ENCODE measurements at regions not wholly inside any gene's neighbourhood (a gene's known extent, or its start where the extent isn't known, plus 50 kb on each side); places are given as distances from the start of the nearest gene placed in this dataset.

DNA sequence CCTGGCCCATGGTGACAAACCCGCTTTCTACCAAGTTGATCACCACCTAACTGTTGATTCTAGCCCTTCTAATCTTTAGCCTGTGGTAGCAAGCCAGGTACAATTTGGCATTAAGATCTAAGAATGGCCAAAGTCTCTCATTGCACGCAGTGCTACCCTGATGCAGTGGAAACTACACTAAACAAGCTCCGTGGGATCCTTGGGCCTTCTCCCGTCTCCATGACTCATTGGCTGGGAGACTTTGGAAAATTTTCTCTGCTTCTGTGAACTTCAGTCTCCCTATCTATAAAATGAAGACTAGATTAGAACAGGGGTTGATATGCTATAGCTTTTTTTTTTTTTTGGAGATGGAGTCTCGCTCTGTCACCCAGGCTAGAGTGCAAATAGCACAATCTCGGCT, 223.0 kb downstream of the TSHZ3 start:
- ATAC-seq (no peak), DNase-seq (no peak)
- intact Hi-C loops (cut with DNase I): no loop called here
- Histone ChIP-seq H3K36me3 (no peaks in the 10 kb centered on the region), H3K27me3 (no peaks in the 10 kb centered on the region), H3K4me1 (no peaks in the 10 kb centered on the region), H3K9me3 (no peaks in the 10 kb centered on the region), H3K4me3 (no peak overlapping the region), H3K27ac (no peak overlapping the region)
- WGBS, 2 donors: 92% methylated on average over 6 of the region's 6 CpGs
- TF ChIP-seq, protein P1, sequence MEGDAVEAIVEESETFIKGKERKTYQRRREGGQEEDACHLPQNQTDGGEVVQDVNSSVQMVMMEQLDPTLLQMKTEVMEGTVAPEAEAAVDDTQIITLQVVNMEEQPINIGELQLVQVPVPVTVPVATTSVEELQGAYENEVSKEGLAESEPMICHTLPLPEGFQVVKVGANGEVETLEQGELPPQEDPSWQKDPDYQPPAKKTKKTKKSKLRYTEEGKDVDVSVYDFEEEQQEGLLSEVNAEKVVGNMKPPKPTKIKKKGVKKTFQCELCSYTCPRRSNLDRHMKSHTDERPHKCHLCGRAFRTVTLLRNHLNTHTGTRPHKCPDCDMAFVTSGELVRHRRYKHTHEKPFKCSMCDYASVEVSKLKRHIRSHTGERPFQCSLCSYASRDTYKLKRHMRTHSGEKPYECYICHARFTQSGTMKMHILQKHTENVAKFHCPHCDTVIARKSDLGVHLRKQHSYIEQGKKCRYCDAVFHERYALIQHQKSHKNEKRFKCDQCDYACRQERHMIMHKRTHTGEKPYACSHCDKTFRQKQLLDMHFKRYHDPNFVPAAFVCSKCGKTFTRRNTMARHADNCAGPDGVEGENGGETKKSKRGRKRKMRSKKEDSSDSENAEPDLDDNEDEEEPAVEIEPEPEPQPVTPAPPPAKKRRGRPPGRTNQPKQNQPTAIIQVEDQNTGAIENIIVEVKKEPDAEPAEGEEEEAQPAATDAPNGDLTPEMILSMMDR (IDR thresholded peaks at IDR 0.05): no peak

DNA sequence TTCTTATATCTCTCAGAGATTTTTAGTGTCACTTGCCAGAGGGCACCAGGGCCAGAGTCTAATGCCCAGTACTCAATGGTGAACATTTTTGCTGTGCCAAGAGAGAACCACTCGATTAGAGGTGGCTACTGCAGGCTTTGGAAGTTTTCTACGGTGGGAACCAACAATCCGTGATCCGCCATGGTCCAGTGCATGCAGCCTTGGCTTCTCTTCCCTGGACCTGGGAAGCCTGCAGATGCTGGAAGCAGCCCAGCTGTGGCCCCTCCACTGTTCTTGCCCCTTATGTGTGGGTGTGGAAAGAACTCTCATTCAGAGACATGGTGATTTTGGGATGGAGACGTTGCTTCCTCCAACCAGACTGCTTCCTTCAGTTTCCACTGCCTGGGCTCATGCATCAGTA, 224.2 kb downstream of the TSHZ3 start:
- no peak overlapping the region for H3K27ac ChIP-seq
- intact Hi-C loops (cut with DNase I): no loop called here
- H3K36me3 ChIP-seq: no peaks in the 10 kb centered on the region
- H3K4me1 ChIP-seq: no peaks in the 10 kb centered on the region
- no peaks in the 10 kb centered on the region for H3K27me3 ChIP-seq
- TF ChIP-seq, protein P1 (IDR thresholded peaks at IDR 0.05): no peak
- no peak overlapping the region for H3K4me3 ChIP-seq
- WGBS, 2 donors: 87 to 90% methylated on average over 5 of the region's 5 CpGs
- no peak for ATAC-seq
- no peak for DNase-seq
- no peaks in the 10 kb centered on the region for H3K9me3 ChIP-seq

DNA sequence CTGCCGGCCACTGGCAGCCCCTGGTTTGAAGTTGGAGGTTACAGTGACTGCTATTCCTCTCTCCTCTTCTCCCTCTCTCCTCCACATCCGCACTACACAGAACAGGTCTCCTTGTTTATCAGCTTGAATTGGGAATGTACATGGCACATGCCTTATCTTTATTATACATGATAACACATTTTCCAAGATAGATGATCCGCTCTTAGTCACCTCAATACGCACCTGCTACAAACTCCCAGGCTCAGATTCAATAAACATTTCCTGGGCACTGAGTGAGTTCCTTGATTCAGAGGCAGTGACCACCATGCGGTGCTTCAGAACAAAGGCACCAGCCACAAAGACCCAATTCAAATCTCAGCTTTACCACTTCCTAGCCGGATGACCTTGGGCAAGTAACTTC, 227.7 kb downstream of the TSHZ3 start:
- Histone ChIP-seq H3K9me3 (no peaks in the 10 kb centered on the region), H3K27ac (no peak overlapping the region), H3K36me3 (no peaks in the 10 kb centered on the region), H3K4me3 (no peak overlapping the region), H3K27me3 (peaks cover 0 to 6% (median 0%) of the 10 kb centered on the region in 7 donors), H3K4me1 (peaks cover 0 to 17% (median 0%) of the 10 kb centered on the region in 9 donors)
- intact Hi-C loops (cut with DNase I): no loop called here
- 84 to 88% methylated on average over 6 of the region's 6 CpGs for WGBS, 2 donors
- no peak for ATAC-seq
- TF ChIP-seq, protein P1 (IDR thresholded peaks at IDR 0.05): no peak
- DNase-seq: no peak

DNA sequence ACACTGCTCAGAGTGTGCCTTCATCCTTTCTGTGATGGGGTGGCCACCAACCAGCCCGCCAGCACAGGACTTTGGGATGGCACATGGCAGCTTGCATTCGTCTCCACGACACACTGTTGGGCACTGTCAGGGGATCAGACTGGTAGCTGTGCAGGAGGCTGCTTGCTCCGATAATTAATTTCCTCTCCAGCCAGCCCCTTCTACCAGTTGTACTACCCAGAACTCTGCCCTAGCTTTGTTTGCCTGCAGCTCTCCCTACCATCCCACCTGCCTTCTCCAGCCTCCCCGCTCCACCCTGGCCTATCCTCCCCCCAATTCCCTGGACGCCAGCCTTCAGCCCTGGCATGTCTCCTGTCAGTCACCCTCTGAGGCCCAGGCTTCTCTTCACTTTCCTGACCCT, 228.3 kb downstream of the TSHZ3 start:
- TF ChIP-seq, protein P1 (IDR thresholded peaks at IDR 0.05): no peak
- no peak overlapping the region for H3K4me3 ChIP-seq
- H3K27ac ChIP-seq: no peak overlapping the region
- H3K27me3 ChIP-seq: peaks cover 0 to 6% (median 0%) of the 10 kb centered on the region in 7 donors
- intact Hi-C loops (cut with DNase I): no loop called here
- ATAC-seq (no peak), DNase-seq (no peak)
- 84 to 88% methylated on average over 6 of the region's 6 CpGs for WGBS, 2 donors
- no peaks in the 10 kb centered on the region for H3K9me3 ChIP-seq
- peaks cover 0 to 17% (median 0%) of the 10 kb centered on the region in 9 donors for H3K4me1 ChIP-seq
- no peaks in the 10 kb centered on the region for H3K36me3 ChIP-seq
